DOHH2 (cell line): ENCODE measurements at regions not wholly inside any gene's neighbourhood (a gene's known extent, or its start where the extent isn't known, plus 50 kb on each side); places are given as distances from the start of the nearest gene placed in this dataset.

ENCODE experiments used
- EZH2phosphoT487 ChIP-seq: fragments of 200-600 bp; sonication (generic); IDR thresholded peaks from 2 replicates; pipeline ENCODE4 v1.6.1; 2017; ENCODE audit warnings: borderline replicate concordance, mild to moderate bottlenecking, antibody characterized with exemption, low read length, moderate library complexity, mixed read lengths
- TF ChIP-seq, protein P1 (sequence below): fragments of 200-600 bp; sonication (generic); IDR thresholded peaks from one replicate; pipeline ENCODE4 v1.5.1; 2014; ENCODE audit warnings: antibody characterized with exemption, mild to moderate bottlenecking, low read depth, low read length; ENCODE audit not compliant: poor library complexity, severe bottlenecking

DNA sequence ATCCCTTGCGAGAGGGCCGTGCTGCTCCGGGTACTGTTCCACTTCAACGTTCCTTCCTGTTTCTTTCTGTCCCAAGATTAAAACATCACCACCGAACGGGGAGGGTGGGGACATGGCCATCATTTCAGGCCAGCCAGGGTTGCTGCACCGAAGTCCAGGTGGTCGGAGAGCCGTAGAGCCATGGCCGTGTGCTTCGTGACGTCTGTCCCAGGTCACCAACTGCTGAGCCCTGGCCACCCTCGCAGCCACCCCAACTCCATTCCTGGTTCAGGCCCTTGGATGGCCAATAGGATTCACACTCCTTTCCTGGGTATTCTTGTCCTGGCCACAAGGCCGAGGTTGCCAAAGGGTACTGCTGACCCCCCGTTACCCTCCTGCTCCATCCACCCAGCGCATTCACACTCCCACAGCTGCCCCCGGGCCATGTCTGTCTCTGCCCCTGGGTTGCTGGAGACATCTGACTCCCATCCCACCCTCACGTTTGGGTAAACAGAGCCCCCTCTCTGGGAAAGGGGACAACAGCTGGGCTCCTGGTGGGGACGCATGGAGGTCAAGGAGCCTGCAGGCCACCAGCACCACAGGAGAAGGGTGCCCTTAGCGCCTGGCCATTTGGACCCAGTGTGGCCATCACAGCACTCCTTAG is 103.2 kb downstream of the HMX1 start:
- TF ChIP-seq, protein P1, sequence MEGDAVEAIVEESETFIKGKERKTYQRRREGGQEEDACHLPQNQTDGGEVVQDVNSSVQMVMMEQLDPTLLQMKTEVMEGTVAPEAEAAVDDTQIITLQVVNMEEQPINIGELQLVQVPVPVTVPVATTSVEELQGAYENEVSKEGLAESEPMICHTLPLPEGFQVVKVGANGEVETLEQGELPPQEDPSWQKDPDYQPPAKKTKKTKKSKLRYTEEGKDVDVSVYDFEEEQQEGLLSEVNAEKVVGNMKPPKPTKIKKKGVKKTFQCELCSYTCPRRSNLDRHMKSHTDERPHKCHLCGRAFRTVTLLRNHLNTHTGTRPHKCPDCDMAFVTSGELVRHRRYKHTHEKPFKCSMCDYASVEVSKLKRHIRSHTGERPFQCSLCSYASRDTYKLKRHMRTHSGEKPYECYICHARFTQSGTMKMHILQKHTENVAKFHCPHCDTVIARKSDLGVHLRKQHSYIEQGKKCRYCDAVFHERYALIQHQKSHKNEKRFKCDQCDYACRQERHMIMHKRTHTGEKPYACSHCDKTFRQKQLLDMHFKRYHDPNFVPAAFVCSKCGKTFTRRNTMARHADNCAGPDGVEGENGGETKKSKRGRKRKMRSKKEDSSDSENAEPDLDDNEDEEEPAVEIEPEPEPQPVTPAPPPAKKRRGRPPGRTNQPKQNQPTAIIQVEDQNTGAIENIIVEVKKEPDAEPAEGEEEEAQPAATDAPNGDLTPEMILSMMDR = no peak
- TF ChIP-seq EZH2phosphoT487 = no peak
